Ascending aorta (tissue), 2 donors: ENCODE measurements at regions not wholly inside any gene's neighbourhood (a gene's known extent, or its start where the extent isn't known, plus 50 kb on each side); places are given as distances from the start of the nearest gene placed in this dataset.
"Not testable (repeated sequence)": the region's sequence is repeated elsewhere in the genome, so short reads cannot be mapped to it uniquely, and the experiment has no call there.

Experiments used
- DNase-seq, 2 donors: peaks; one replicate each; pipeline ENCODE4 v3.0.0-alpha.2; 2019; ENCODE audit warnings: low spot score in 2 of 2
- H3K27ac ChIP-seq, 2 donors: fragments of 200-600 bp; sonication (generic); one replicate each; pipeline ENCODE4 v1.5.1; 2016 to 2017; ENCODE audit warnings: mild to moderate bottlenecking in 1 of 2
- H3K27me3 ChIP-seq: fragments of 200-600 bp; sonication (generic); one replicate; pipeline ENCODE4 v1.5.1; 2017
- H3K36me3 ChIP-seq, 2 donors: fragments of 200-600 bp; sonication (generic); one replicate each; pipeline ENCODE4 v1.5.1; 2016
- H3K4me1 ChIP-seq, 2 donors: fragments of 200-600 bp; sonication (generic); one replicate each; pipeline ENCODE4 v1.5.1; 2016 to 2017; ENCODE audit warnings: mild to moderate bottlenecking in 1 of 2
- H3K4me3 ChIP-seq, 2 donors: fragments of 200-600 bp; sonication (generic); one replicate each; pipeline ENCODE4 v1.5.1; 2016 to 2017; ENCODE audit warnings: mild to moderate bottlenecking in 1 of 2
- H3K9me3 ChIP-seq, 2 donors: fragments of 200-600 bp; sonication (generic); one replicate each; pipeline ENCODE4 v1.5.1; 2016
- CTCF ChIP-seq, 3 experiments: fragments of 200-600 bp in 2 of 3; fragments of 450-650 bp in 1 of 3; sonication (generic) in 2 of 3; IDR thresholded peaks; one replicate each; pipeline ENCODE4 v1.5.1; 2016 to 2019; ENCODE audit warnings: antibody characterized with exemption in 3 of 3, mild to moderate bottlenecking in 1 of 3, moderate library complexity in 1 of 3
- intact Hi-C: fragments of 100-400 bp; cut with DNase I; formaldehyde crosslinking; loops from one replicate; pipeline ENCODE4 v1.15.1; 2023

- Histone ChIP-seq H3K27me3 (no peaks in the 10 kb centered on the region), H3K4me1 (no peaks in the 10 kb centered on the region), H3K36me3 (no peaks in the 10 kb centered on the region), H3K4me3 (no peak overlapping the region), H3K9me3 (no peaks in the 10 kb centered on the region), H3K27ac (no peak overlapping the region)
- no peak for TF ChIP-seq CTCF (IDR thresholded peaks at IDR 0.05)
- intact Hi-C loops: no loop called here
- no peak for DNase-seq
Observed at GRCh38 chr10:28444031-28444430, 88.9 kb upstream of the WAC start.

GRCh38 chr10:28445516-28445915 lies 87.4 kb upstream of the WAC start:
- DNase-seq: no peak
- Histone ChIP-seq H3K27ac (no peak overlapping the region), H3K4me3 (no peak overlapping the region), H3K27me3 (no peaks in the 10 kb centered on the region), H3K36me3 (no peaks in the 10 kb centered on the region), H3K4me1 (no peaks in the 10 kb centered on the region), H3K9me3 (no peaks in the 10 kb centered on the region)
- no peak for TF ChIP-seq CTCF (IDR thresholded peaks at IDR 0.05)
- intact Hi-C loops: no loop called here

- no peak for DNase-seq
- Histone ChIP-seq H3K36me3 (no peaks in the 10 kb centered on the region), H3K4me3 (no peak overlapping the region), H3K27ac (no peak overlapping the region), H3K9me3 (no peaks in the 10 kb centered on the region), H3K4me1 (no peaks in the 10 kb centered on the region), H3K27me3 (no peaks in the 10 kb centered on the region)
- intact Hi-C loops: no loop called here
- no peak for TF ChIP-seq CTCF (IDR thresholded peaks at IDR 0.05)
Observed at GRCh38 chr10:28449382-28449781, 83.5 kb upstream of the WAC start.

GRCh38 chr10:28449926-28450325 lies 83.0 kb upstream of the WAC start:
- no peaks in the 10 kb centered on the region for H3K36me3 ChIP-seq
- no peaks in the 10 kb centered on the region for H3K27me3 ChIP-seq
- no peak for DNase-seq
- H3K27ac ChIP-seq: no peak overlapping the region
- no peaks in the 10 kb centered on the region for H3K4me1 ChIP-seq
- TF ChIP-seq CTCF (IDR thresholded peaks at IDR 0.05): no peak
- H3K9me3 ChIP-seq: no peaks in the 10 kb centered on the region
- H3K4me3 ChIP-seq: no peak overlapping the region
- intact Hi-C loops: no loop called here

- no peaks in the 10 kb centered on the region for H3K9me3 ChIP-seq
- no peaks in the 10 kb centered on the region for H3K36me3 ChIP-seq
- DNase-seq: no peak
- no peaks in the 10 kb centered on the region for H3K27me3 ChIP-seq
- H3K4me1 ChIP-seq: no peaks in the 10 kb centered on the region
- no peak for TF ChIP-seq CTCF (IDR thresholded peaks at IDR 0.05)
- H3K27ac ChIP-seq: no peak overlapping the region
- H3K4me3 ChIP-seq: no peak overlapping the region
- intact Hi-C loops: no loop called here
Observed at GRCh38 chr10:28453926-28454325, 79.0 kb upstream of the WAC start.

GRCh38 chr10:28457110-28457509 lies 75.8 kb upstream of the WAC start:
- H3K4me1 ChIP-seq: no peaks in the 10 kb centered on the region
- no peaks in the 10 kb centered on the region for H3K27me3 ChIP-seq
- no peaks in the 10 kb centered on the region for H3K9me3 ChIP-seq
- H3K36me3 ChIP-seq: no peaks in the 10 kb centered on the region
- no peak for TF ChIP-seq CTCF (IDR thresholded peaks at IDR 0.05)
- no peak for DNase-seq
- intact Hi-C loops: no loop called here
- no peak overlapping the region for H3K27ac ChIP-seq
- H3K4me3 ChIP-seq: no peak overlapping the region

GRCh38 chr10:28457873-28458272 lies 75.0 kb upstream of the WAC start:
- intact Hi-C loops, H3K27ac ChIP-seq, H3K4me1 ChIP-seq, H3K9me3 ChIP-seq, DNase-seq, H3K36me3 ChIP-seq, H3K4me3 ChIP-seq, H3K27me3 ChIP-seq: not testable (repeated sequence)
